H54 (cell line): ENCODE measurements at regions not wholly inside any gene's neighbourhood (a gene's known extent, or its start where the extent isn't known, plus 50 kb on each side); places are given as distances from the start of the nearest gene placed in this dataset.
"Not testable (repeated sequence)": the region's sequence is repeated elsewhere in the genome, so short reads cannot be mapped to it uniquely, and the experiment has no call there.

Source experiments
- DNase-seq: peaks from one replicate; pipeline ENCODE4 v3.0.0; 2011; ENCODE audit warnings: low spot score, mixed read lengths; ENCODE audit not compliant: insufficient read length
- FAIRE-seq: peaks from 3 replicates; lab custom pipeline; 2011; peaks lifted over from hg19 to GRCh38; lab: Jason Lieb, UNC
- POLR2A ChIP-seq: IDR thresholded peaks from 2 replicates; pipeline ENCODE4 v1.6.1; 2011; ENCODE audit warnings: low read depth, mild to moderate bottlenecking, low read length

DNA sequence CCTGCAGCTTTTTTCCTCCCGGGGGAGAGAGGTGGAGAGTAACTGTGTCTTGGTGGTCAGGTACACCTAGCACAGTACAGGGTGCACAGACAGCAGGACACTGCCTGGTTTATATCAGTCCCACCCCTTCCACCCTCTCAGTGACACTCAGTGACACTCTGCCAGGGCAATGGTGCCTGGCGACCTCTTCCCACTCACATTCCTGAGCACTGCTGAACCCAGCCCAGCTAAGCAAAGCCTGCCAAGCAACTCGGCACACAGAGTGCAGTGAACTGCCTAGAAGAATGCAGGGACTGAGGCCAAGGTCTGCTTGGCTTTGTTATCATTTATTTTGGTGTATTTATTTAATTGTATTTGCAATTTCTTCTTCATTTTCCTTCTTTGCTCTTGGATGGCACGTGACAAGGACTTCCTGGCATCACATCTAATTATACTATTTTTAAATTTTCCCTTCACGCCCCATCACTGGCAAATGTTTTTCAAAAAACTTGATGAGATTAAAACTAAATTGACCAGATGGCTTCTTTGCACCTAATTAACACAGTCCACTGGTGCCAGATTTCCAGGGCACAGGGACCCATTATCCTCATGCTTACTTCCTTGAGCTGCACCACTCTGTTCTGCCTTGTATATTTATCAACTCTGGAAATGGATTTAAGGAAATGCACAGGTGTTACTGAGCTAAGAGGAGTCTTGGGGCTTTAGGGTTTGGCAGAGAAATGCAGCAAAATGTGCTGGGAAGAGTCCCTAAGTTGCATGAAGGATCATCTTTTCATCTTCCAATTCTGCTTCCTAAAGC is 205.6 kb downstream of the ADAMTS15 start:
- no peak for DNase-seq
- no peak for TF ChIP-seq POLR2A
- FAIRE-seq: no peak

DNA sequence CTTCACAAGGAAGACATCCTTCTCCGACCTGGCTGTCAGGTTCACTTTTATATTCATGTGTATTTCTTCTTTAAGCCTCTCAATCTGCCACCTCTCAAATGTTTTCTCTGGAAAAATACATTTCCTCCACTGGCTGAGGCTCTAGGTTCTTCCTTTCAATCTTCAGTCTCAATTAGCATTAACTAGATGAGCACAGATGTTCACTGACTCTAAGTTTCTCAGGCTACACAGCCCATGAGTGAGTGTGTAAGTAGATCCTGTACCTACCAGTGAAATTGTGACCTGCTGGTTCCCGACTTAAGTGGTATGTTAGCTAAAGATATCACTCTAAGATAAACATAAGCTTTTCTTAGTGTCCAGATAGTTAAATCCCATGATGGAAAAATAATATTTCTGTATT is 206.9 kb downstream of the ADAMTS15 start:
- no peak for TF ChIP-seq POLR2A
- no peak for FAIRE-seq
- no peak for DNase-seq

DNA sequence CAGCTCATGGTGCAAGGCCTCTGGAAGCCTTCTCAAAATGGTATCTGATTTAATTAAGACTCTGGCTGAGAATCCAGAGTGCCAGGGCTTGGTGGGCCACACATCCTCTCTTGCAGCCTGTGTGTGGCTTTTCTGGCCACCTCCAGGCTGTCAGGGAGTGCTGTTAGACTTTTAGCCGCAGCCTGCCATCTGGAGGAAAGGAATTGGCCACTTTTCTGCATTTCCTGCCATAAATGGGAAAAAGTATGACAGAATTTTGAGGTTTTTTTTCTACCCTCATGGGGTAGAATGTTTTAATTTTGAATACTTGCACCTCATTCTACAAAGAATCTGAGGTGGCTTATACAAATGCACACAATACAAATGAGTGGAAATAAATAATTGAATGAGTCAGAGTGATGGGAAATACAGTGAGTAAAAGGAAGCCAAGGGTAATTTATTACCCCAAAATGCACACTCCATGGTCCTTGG is 218.4 kb downstream of the ADAMTS15 start:
- FAIRE-seq (no peak), DNase-seq (no peak)
- no peak for TF ChIP-seq POLR2A

DNA sequence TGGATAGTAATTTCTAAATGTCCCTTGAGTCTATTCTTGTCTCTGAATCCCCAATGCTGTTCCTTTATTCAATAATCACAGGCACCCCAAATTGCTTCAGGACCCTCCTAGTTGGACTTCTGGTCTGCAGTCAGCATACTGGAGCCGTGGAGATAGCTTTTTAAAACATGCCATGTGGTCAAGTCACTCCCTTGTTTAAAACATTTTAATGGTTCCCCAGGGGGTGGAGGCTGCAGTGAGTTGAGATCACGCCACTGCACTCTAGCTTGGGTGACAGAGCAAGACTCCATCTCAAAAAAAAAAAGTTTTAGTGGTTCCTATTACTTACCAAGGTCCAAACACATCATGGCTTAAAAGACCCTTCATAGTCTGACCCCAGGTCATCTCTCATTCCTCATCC is 220.3 kb downstream of the ADAMTS15 start:
- FAIRE-seq (no peak), DNase-seq (no peak)
- TF ChIP-seq POLR2A: no peak

DNA sequence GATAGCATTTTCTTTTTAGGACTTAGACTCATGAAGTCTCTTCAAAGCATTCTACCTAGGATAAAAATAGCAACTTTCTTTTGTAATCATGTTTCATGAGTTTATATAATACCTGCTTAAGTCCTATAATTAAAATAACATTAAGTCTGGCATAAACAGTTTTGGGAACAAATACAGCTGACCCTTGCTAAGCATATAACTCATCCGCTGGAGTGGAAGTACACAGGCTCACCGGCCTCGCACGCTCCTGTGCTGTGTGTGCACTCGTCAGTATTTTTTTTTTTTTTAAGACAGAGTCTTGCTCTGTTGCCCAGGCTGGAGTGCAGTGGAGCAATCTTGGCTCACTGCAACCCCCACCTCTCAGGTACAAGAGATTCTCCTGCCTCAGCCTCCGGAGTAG is 221.8 kb downstream of the ADAMTS15 start:
- no peak for DNase-seq
- FAIRE-seq: no peak
- no peak for TF ChIP-seq POLR2A

- FAIRE-seq (no peak), DNase-seq (peak; percentile 7)
- TF ChIP-seq POLR2A: no peak
Measured at GRCh38 chr11:130671801-130672700, 223.6 kb downstream of the ADAMTS15 start.

- no peak for FAIRE-seq
Measured at GRCh38 chr11:130672911-130673310, 224.5 kb downstream of the ADAMTS15 start.

GRCh38 chr11:130673698-130674097 is 225.3 kb downstream of the ADAMTS15 start:
- DNase-seq (no peak), FAIRE-seq (no peak)
- no peak for TF ChIP-seq POLR2A

More at GRCh38 chr11:130672911-130673310, 224.5 kb downstream of the ADAMTS15 start:
- no peak for TF ChIP-seq POLR2A
- no peak for DNase-seq

DNA sequence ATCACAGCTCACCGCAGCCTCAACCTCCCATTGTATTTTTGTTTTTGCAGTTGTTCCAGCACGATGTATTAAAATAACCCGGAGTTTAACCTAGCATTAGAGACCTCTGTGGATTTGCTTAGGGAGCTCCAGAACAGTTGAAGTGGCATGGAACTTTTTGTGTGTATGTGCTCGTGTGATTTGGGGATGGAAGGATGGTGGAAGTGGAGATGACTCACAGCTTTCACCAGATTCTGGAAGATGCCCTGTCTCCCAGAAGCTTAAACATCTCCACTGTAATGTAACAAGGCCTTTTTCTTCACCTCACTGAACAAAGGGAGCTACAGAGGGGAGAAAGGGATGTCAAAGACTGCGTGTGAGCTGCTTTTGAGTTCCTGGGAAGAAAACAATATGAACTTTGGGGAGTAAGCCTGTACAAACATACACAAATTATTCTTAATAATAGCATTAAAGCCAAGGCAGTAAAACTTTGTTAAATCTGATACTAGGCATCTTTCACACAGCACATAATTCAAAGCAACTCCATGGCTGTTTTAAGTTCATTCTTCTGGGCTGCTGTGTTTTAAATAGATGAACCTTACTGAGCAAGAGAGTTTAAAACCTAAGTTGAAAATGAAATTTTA is 226.4 kb downstream of the ADAMTS15 start:
- no peak for TF ChIP-seq POLR2A
- FAIRE-seq: no peak
- no peak for DNase-seq

DNA sequence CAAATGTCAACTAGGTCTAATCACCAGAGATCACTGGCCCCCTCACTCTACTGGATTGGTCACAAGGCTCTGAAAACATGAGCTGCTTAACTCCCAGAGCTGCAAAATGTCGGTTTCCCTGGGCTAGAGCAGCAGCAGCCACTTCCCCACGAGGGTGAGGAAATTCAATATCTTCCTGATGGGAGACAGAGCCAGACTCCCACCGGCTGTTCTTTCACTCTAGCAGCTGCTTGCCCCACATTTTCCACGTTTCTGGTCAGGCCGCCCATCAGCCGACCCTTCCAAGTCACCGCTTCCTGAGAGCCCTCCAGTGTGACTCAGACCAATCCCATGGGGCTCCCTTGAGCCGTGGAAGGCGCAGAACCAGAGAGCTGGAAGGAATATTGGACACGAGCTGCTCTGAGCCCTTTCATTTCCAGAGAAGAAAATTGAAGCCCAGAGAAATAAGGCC is 227.0 kb downstream of the ADAMTS15 start:
- no peak for TF ChIP-seq POLR2A
- FAIRE-seq (no peak), DNase-seq (no peak)

GRCh38 chr11:130675917-130676316 is 227.5 kb downstream of the ADAMTS15 start:
- DNase-seq: no peak
- FAIRE-seq: no peak
- no peak for TF ChIP-seq POLR2A

DNA sequence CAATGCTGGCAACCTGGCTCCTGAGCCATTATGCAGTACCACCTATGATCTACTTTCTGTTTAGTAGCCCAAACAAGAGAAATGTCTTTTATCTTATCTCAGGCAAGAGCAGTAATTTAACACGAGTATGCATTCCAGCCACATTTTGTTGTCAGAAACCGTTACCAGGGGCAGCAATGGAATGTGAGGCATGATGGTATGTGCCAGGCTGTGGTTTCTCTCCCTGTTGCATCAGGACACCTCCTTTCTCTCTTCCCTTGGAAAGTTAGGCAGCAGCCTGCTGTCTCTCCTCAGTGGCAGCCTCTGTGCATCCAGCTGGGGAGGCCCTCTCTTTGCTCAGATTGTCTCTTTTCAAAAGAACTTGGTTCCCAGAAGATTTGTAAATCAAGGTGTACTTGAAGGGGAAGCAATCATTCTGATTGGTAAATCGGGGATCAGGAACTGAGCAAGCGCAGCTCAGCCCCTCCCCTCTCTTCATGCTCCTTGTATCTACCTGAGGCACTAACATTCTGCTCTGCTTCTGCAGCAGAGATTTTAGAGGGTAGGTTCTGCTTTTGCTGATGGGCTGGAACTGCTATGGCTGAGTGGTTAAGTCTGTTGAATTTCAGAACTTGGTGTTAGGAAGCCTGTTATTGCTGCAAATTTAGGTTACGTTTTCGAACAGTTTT is 229.2 kb downstream of the ADAMTS15 start:
- peak; percentile 13 for DNase-seq
- TF ChIP-seq POLR2A: no peak
- FAIRE-seq: peak; percentile 86

GRCh38 chr11:130679247-130679646 is 230.8 kb downstream of the ADAMTS15 start:
- DNase-seq (no peak), FAIRE-seq (no peak)
- TF ChIP-seq POLR2A: no peak

GRCh38 chr11:130682471-130682870 is 233.8 kb downstream of the SNX19 start:
- FAIRE-seq, DNase-seq: not testable (repeated sequence)
